Ovary (tissue), 3 donors: ENCODE measurements at regions not wholly inside any gene's neighbourhood (a gene's known extent, or its start where the extent isn't known, plus 50 kb on each side); places are given as distances from the start of the nearest gene placed in this dataset.

Source experiments
- POLR2A ChIP-seq: fragments of 450-650 bp; IDR thresholded peaks from one replicate; pipeline ENCODE4 v1.6.1; 2017; ENCODE audit warnings: antibody characterized with exemption, mild to moderate bottlenecking, moderate library complexity
- TF ChIP-seq, protein P1 (sequence below), 3 donors: fragments of 450-650 bp in 2 of 3; fragments of 200-600 bp in 1 of 3; IDR thresholded peaks; one replicate each; pipeline versions ENCODE4 v1.5.1 to v1.8.0; 2016 to 2022; ENCODE audit warnings: antibody characterized with exemption in 3 of 3, mild to moderate bottlenecking in 1 of 3
- donor health status: DM: no; HTN: no; CAD: no.

DNA sequence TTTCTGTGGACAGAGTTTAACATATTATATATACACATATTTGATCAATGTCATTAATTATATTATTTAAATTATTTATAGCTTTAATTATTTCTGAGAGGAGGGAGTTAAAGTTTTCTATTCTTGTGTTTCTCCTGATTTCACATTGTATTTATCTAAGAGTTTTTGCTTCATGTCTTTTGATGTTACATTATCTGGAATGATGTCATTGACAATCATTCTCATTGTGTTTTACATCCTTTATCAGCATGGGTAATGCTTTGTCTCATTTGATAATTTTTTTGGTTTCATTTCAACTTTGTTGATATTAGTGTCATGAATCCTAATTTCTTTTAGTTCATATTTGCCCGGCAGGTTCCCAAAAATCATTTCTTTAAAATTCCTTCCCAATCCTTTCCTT is 56.7 kb upstream of the TOX2 start:
- TF ChIP-seq, protein P1, sequence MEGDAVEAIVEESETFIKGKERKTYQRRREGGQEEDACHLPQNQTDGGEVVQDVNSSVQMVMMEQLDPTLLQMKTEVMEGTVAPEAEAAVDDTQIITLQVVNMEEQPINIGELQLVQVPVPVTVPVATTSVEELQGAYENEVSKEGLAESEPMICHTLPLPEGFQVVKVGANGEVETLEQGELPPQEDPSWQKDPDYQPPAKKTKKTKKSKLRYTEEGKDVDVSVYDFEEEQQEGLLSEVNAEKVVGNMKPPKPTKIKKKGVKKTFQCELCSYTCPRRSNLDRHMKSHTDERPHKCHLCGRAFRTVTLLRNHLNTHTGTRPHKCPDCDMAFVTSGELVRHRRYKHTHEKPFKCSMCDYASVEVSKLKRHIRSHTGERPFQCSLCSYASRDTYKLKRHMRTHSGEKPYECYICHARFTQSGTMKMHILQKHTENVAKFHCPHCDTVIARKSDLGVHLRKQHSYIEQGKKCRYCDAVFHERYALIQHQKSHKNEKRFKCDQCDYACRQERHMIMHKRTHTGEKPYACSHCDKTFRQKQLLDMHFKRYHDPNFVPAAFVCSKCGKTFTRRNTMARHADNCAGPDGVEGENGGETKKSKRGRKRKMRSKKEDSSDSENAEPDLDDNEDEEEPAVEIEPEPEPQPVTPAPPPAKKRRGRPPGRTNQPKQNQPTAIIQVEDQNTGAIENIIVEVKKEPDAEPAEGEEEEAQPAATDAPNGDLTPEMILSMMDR (IDR thresholded peaks at IDR 0.05): no peak
- no peak for TF ChIP-seq POLR2A
